K562 (cell line): ENCODE measurements at regions not wholly inside any gene's neighbourhood (a gene's known extent, or its start where the extent isn't known, plus 50 kb on each side); places are given as distances from the start of the nearest gene placed in this dataset.

Source experiments
- ATAC-seq: fragments of 200-7000 bp; cut with Tn5 transposase; 3 replicates; pipeline ENCODE4 v1.9.1; 2020; ENCODE audit warnings: moderate library complexity
- BruUV-seq: library from RNA; stranded (reverse); fragments of 400-500 nt; replicated peaks from 2 replicates; lab custom pipeline; 2021; lab: Mats Ljungman, UMichigan
- CTCF ChIA-PET: fragments of 300-600 bp; formaldehyde crosslinking; extraction: SDS; loops from one replicate; lab custom pipeline; 2021; ENCODE audit warnings: low intra/inter-chr PET ratio; lab: Yijun Ruan, JAX
- POLR2A ChIA-PET: fragments of 300-600, 350-650 bp; sonication (Branson Sonifier 250); formaldehyde crosslinking; extraction: SDS; loops from one replicate; lab custom pipeline; 2021; ENCODE audit warnings: antibody characterized with exemption, inconsistent platforms; lab: Yijun Ruan, JAX
- DNase-seq, 4 experiments: peaks; one replicate each; pipeline versions ENCODE4 v3.0.0 to v3.0.0-alpha.2; 2011 to 2018; ENCODE audit warnings: low spot score in 3 of 4, mixed read lengths in 3 of 4; ENCODE audit errors: extremely low read depth in 1 of 4
- FAIRE-seq: peaks from 2 replicates; lab custom pipeline; 2011; peaks lifted over from hg19 to GRCh38; lab: Jason Lieb, UNC
- H2AFZ ChIP-seq: 2 replicates; pipeline ENCODE4 v1.6.0; 2011; ENCODE audit warnings: low read depth, low read length, control low read depth, inconsistent platforms
- H3K27ac ChIP-seq: fragments of 200-600 bp; 3 replicates; pipeline ENCODE4 v1.8.0; 2011; ENCODE audit warnings: low read depth, mild to moderate bottlenecking, control low read depth, inconsistent platforms, low read length, moderate library complexity, mixed read lengths; ENCODE audit errors: extremely low read depth
- H3K27me3 ChIP-seq, 2 experiments: fragments of 300-600 bp in 1 of 2; 2 replicates in 1 of 2; 3 replicates in 1 of 2; pipeline versions ENCODE4 v1.6.0 to v1.8.0; 2011; ENCODE audit warnings: inconsistent platforms in 2 of 2, low read length in 2 of 2, mild to moderate bottlenecking in 1 of 2, mixed read lengths in 1 of 2, moderate library complexity in 1 of 2; ENCODE audit not compliant: control insufficient read depth in 2 of 2, insufficient read depth in 2 of 2
- H3K36me3 ChIP-seq: fragments of 300-600 bp; 3 replicates; pipeline ENCODE4 v1.8.0; 2011; ENCODE audit warnings: mild to moderate bottlenecking, low read length, inconsistent platforms; ENCODE audit not compliant: control insufficient read depth, insufficient read depth
- H3K4me1 ChIP-seq, 2 experiments: fragments of 200-600 bp in 1 of 2; replicated peaks in 1 of 2; 2 replicates in 1 of 2; 3 replicates in 1 of 2; pipeline versions ENCODE4 v1.5.1 to v1.8.0; 2011; ENCODE audit warnings: inconsistent platforms in 2 of 2, low read length in 2 of 2, mild to moderate bottlenecking in 1 of 2, mixed read lengths in 1 of 2, moderate library complexity in 1 of 2; ENCODE audit not compliant: control insufficient read depth in 2 of 2, insufficient read depth in 2 of 2
- H3K4me2 ChIP-seq: 2 replicates; pipeline ENCODE4 v1.6.1; 2011; ENCODE audit warnings: low read length, control low read depth, inconsistent platforms, mixed read lengths; ENCODE audit not compliant: insufficient read depth
- H3K4me3 ChIP-seq: fragments of 200-600 bp; sonication (generic), shearing (Covaris generic); 2 replicates; pipeline ENCODE4 v1.5.1; 2016; ENCODE audit warnings: control low read depth, inconsistent platforms
- H3K79me2 ChIP-seq: fragments of 200-600 bp; 3 replicates; pipeline ENCODE4 v1.8.0; 2011; ENCODE audit warnings: low read length, inconsistent platforms; ENCODE audit not compliant: control insufficient read depth, insufficient read depth
- H3K9ac ChIP-seq, 2 experiments: 2 replicates each; pipeline versions ENCODE4 v1.6.0 to v1.6.1; 2011; ENCODE audit warnings: low read depth in 2 of 2, low read length in 2 of 2, control low read depth in 1 of 2, inconsistent platforms in 1 of 2, mild to moderate bottlenecking in 1 of 2, mixed read lengths in 1 of 2; ENCODE audit not compliant: insufficient read depth in 1 of 2
- H3K9me1 ChIP-seq: one replicate; pipeline ENCODE4 v1.6.0; 2011; ENCODE audit warnings: inconsistent platforms, mild to moderate bottlenecking, low read length, moderate library complexity; ENCODE audit not compliant: control insufficient read depth, insufficient read depth
- H3K9me3 ChIP-seq: replicated peaks from 2 replicates; pipeline ENCODE4 v1.5.1; 2011; ENCODE audit warnings: low read depth, low read length, inconsistent platforms; ENCODE audit not compliant: control insufficient read depth, insufficient read depth
- H4K20me1 ChIP-seq: replicated peaks from 2 replicates; pipeline ENCODE4 v1.6.1; 2011; ENCODE audit warnings: low read length, inconsistent platforms, mixed read lengths; ENCODE audit not compliant: control insufficient read depth, insufficient read depth
- ARHGAP35 ChIP-seq: fragments of 450-650 bp; IDR thresholded peaks from 2 replicates; pipeline ENCODE4 v1.6.1; 2018; ENCODE audit not compliant: partially characterized antibody
- ATF4 ChIP-seq: fragments of 450-650 bp; formaldehyde crosslinking; IDR thresholded peaks from 2 replicates; pipeline ENCODE4 v1.4.0; 2022; ENCODE audit warnings: mild to moderate bottlenecking, moderate library complexity
- ETV1 ChIP-seq: fragments of 450-650 bp; conservative IDR thresholded peaks from 2 replicates; pipeline ENCODE4 v1.6.1; 2016; ENCODE audit warnings: missing genetic modification characterization, control low read depth, low read depth, missing compliant biosample characterization
- HES1 ChIP-seq: fragments of 450-650 bp; IDR thresholded peaks from 2 replicates; pipeline ENCODE4 v1.6.1; 2016; ENCODE audit warnings: low read depth, mild to moderate bottlenecking, moderate library complexity
- HSF4 ChIP-seq: fragments of 250-450 bp; sonication (Bioruptor Pico); IDR thresholded peaks from 2 replicates; pipeline ENCODE4 v2.1.2; 2022; ENCODE audit warnings: mild to moderate bottlenecking, moderate library complexity, borderline replicate concordance
- KHSRP ChIP-seq: fragments of 450-650 bp; IDR thresholded peaks from 2 replicates; pipeline ENCODE4 v1.6.1; 2017
- LEF1 ChIP-seq: fragments of 450-650 bp; IDR thresholded peaks from 2 replicates; pipeline ENCODE4 v1.6.1; 2016; ENCODE audit warnings: mild to moderate bottlenecking
- MTF1 ChIP-seq: fragments of 250-450 bp; sonication (Bioruptor Pico); IDR thresholded peaks from 2 replicates; pipeline ENCODE4 v1.9.0; 2021; ENCODE audit warnings: moderate library complexity, mild to moderate bottlenecking, inconsistent platforms, borderline replicate concordance
- SIX5 ChIP-seq, 2 experiments: IDR thresholded peaks; 2 replicates each; pipeline ENCODE4 v1.6.1; 2011; ENCODE audit warnings: low read length in 2 of 2, borderline replicate concordance in 1 of 2, low read depth in 1 of 2, mild to moderate bottlenecking in 1 of 2, moderate library complexity in 1 of 2; ENCODE audit not compliant: insufficient read depth in 1 of 2
- ZBED1 ChIP-seq: IDR thresholded peaks from 2 replicates; pipeline ENCODE4 v1.6.1; 2014
- ZNF232 ChIP-seq: sonication (generic); formaldehyde crosslinking; IDR thresholded peaks from 2 replicates; pipeline ENCODE4 v1.8.0; 2022; ENCODE audit warnings: mild to moderate bottlenecking, missing genetic modification reagents
- ZNF311 ChIP-seq: fragments of 250-450 bp; sonication (Bioruptor Pico); IDR thresholded peaks from 2 replicates; pipeline ENCODE4 v1.4.0; 2020; ENCODE audit warnings: mild to moderate bottlenecking, moderate library complexity
- WGBS: fragments of 100-300 bp; shearing (Covaris generic); methylation state at CpG from one replicate; pipeline ENCODE4 v1.1.6; 2016; ENCODE audit warnings: low coverage, mixed read lengths; ENCODE audit not compliant: insufficient coverage; ENCODE audit errors: missing lambda C conversion rate; 5-methylcytosine and 5-hydroxymethylcytosine counted together
- in situ Hi-C: fragments of 300-500 bp; cut with MboI; formaldehyde crosslinking; loops from 4 replicates; pipeline ENCODE4 v1.15.0; 2018; ENCODE audit warnings: inconsistent platforms, mixed read lengths
- intact Hi-C: fragments of 100-400 bp; cut with micrococcal nuclease; formaldehyde crosslinking; loops from 2 replicates; pipeline ENCODE4 v1.14.2; 2022
- TF ChIP-seq, protein P1 (sequence below): fragments of 450-650 bp; formaldehyde crosslinking; IDR thresholded peaks from 2 replicates; pipeline ENCODE4 v1.4.0; 2020; ENCODE audit warnings: mild to moderate bottlenecking, moderate library complexity
- TF ChIP-seq, protein P2 (sequence below): fragments of 450-650 bp; IDR thresholded peaks from one replicate; pipeline ENCODE4 v1.6.1; 2018; ENCODE audit warnings: mild to moderate bottlenecking, moderate library complexity; ENCODE audit not compliant: partially characterized antibody

GRCh38 chr3:146845361-146845760 is 240.2 kb upstream of the PLSCR5 start:
- FAIRE-seq, result no peak
- CTCF ChIA-PET, result no interaction called here

GRCh38 chr3:146843476-146843875 is 238.3 kb upstream of the PLSCR5 start:
- no peaks in the 10 kb centered on the region for H3K27me3 ChIP-seq
- FAIRE-seq (no peak), ATAC-seq (no peak), DNase-seq (no peak)
- 0% methylated on average over 1 of the region's 1 CpG for WGBS
- H3K79me2 ChIP-seq, result no peaks in the 10 kb centered on the region
- H3K9me1 ChIP-seq, result no peaks in the 10 kb centered on the region
- H3K4me3 ChIP-seq, result no peak overlapping the region
- ChIA-PET CTCF (no interaction called here), POLR2A (no interaction called here)
- no peaks in the 10 kb centered on the region for H3K36me3 ChIP-seq
- in situ Hi-C loops, result no loop called here
- intact Hi-C loops, result no loop called here
- no TSS peak for BruUV-seq
- H2AFZ ChIP-seq, result no peak overlapping the region
- H3K4me1 ChIP-seq, result no peaks in the 10 kb centered on the region
- no peak overlapping the region for H3K27ac ChIP-seq
- no peak overlapping the region for H3K9ac ChIP-seq
- no peaks in the 10 kb centered on the region for H4K20me1 ChIP-seq
- no peaks in the 10 kb centered on the region for H3K9me3 ChIP-seq
- no peak overlapping the region for H3K4me2 ChIP-seq
- TF ChIP-seq, protein P1, sequence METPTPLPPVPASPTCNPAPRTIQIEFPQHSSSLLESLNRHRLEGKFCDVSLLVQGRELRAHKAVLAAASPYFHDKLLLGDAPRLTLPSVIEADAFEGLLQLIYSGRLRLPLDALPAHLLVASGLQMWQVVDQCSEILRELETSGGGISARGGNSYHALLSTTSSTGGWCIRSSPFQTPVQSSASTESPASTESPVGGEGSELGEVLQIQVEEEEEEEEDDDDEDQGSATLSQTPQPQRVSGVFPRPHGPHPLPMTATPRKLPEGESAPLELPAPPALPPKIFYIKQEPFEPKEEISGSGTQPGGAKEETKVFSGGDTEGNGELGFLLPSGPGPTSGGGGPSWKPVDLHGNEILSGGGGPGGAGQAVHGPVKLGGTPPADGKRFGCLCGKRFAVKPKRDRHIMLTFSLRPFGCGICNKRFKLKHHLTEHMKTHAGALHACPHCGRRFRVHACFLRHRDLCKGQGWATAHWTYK (CRISPR knock-in tag), result no peak
- TF ChIP-seq ATF4 (CRISPR knock-in tag) (no peak), KHSRP (no peak), SIX5 (IDR thresholded peaks at IDR 0.05; ENCODE audit: borderline replicate concordance in 1 of 2, insufficient read depth in 1 of 2, low read depth in 1 of 2, low read length in 2 of 2) (no peak), ARHGAP35 (no peak), LEF1 (no peak), MTF1 (CRISPR knock-in tag) (no peak), HES1 (no peak), ZNF232 (CRISPR knock-in tag) (no peak)
- TF ChIP-seq, protein P2, sequence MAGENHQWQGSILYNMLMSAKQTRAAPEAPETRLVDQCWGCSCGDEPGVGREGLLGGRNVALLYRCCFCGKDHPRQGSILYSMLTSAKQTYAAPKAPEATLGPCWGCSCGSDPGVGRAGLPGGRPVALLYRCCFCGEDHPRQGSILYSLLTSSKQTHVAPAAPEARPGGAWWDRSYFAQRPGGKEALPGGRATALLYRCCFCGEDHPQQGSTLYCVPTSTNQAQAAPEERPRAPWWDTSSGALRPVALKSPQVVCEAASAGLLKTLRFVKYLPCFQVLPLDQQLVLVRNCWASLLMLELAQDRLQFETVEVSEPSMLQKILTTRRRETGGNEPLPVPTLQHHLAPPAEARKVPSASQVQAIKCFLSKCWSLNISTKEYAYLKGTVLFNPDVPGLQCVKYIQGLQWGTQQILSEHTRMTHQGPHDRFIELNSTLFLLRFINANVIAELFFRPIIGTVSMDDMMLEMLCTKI, result no peak

More at GRCh38 chr3:146845361-146845760, 240.2 kb upstream of the PLSCR5 start:
- Histone ChIP-seq H3K27me3 (no peaks in the 10 kb centered on the region), H3K4me1 (no peaks in the 10 kb centered on the region), H3K9me3 (no peaks in the 10 kb centered on the region; the same call in 1 of the 2 replicates), H3K4me2 (no peak overlapping the region), H3K79me2 (no peaks in the 10 kb centered on the region), H3K36me3 (no peaks in the 10 kb centered on the region), H3K9me1 (no peaks in the 10 kb centered on the region), H2AFZ (no peak overlapping the region), H3K4me3 (no peak overlapping the region), H3K27ac (no peak overlapping the region), H4K20me1 (no peaks in the 10 kb centered on the region), H3K9ac (no peak overlapping the region)
- in situ Hi-C loops (no loop called here), intact Hi-C loops (no loop called here)
- no peak for ATAC-seq
- no TSS peak for BruUV-seq
- no peak for DNase-seq
- TF ChIP-seq ZNF311 (CRISPR knock-in tag) (no peak), ETV1 (no peak), ZBED1 (no peak), HSF4 (no peak)
- WGBS, result 0% methylated on average over 3 of the region's 3 CpGs
- POLR2A ChIA-PET, result no interaction called here
